Loucy (cell line): ENCODE measurements at regions not wholly inside any gene's neighbourhood (a gene's known extent, or its start where the extent isn't known, plus 50 kb on each side); places are given as distances from the start of the nearest gene placed in this dataset.

Experiments
- EZH2phosphoT487 ChIP-seq: fragments of 200-600 bp; IDR thresholded peaks from 2 replicates; pipeline ENCODE4 v1.6.1; 2018; ENCODE audit warnings: antibody characterized with exemption, mild to moderate bottlenecking, moderate library complexity, borderline replicate concordance
- TF ChIP-seq, protein P1 (sequence below): fragments of 200-600 bp; sonication (generic); conservative IDR thresholded peaks from 2 replicates; pipeline ENCODE4 v1.5.1; 2014; ENCODE audit warnings: mild to moderate bottlenecking, antibody characterized with exemption, low read length

DNA sequence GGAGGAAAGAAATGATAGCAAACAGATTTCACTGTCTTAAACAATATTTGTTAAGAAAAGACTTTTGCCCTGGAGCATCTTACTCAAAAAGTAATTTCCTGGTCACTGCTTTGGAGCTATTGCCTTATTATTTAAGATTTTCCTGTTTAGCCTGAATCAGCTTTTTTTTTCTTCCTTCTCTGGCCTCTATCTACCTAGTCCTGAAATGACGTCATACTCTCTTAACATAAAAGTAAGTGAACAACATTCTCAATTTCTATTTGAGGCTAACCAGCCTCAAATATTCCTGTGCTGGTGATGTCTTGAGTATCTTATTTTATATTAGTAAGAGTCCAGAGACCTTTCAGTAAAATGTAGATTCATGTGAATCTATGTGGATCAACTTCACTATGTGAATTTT, 221.9 kb upstream of the ALCAM start:
- TF ChIP-seq, protein P1, sequence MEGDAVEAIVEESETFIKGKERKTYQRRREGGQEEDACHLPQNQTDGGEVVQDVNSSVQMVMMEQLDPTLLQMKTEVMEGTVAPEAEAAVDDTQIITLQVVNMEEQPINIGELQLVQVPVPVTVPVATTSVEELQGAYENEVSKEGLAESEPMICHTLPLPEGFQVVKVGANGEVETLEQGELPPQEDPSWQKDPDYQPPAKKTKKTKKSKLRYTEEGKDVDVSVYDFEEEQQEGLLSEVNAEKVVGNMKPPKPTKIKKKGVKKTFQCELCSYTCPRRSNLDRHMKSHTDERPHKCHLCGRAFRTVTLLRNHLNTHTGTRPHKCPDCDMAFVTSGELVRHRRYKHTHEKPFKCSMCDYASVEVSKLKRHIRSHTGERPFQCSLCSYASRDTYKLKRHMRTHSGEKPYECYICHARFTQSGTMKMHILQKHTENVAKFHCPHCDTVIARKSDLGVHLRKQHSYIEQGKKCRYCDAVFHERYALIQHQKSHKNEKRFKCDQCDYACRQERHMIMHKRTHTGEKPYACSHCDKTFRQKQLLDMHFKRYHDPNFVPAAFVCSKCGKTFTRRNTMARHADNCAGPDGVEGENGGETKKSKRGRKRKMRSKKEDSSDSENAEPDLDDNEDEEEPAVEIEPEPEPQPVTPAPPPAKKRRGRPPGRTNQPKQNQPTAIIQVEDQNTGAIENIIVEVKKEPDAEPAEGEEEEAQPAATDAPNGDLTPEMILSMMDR: no peak
- TF ChIP-seq EZH2phosphoT487: no peak
